Liver (tissue), 8 donors: ENCODE measurements at regions not wholly inside any gene's neighbourhood (a gene's known extent, or its start where the extent isn't known, plus 50 kb on each side); places are given as distances from the start of the nearest gene placed in this dataset.

Experiments used
- DNase-seq: peaks from one replicate; pipeline ENCODE4 v3.0.0-alpha.2; 2017; ENCODE audit warnings: low spot score
- H3K27ac ChIP-seq, 2 donors: one replicate each; pipeline ENCODE4 v1.7.0; 2013; ENCODE audit warnings: inconsistent platforms in 2 of 2, low read length in 2 of 2, control low read depth in 1 of 2, low read depth in 1 of 2, mild to moderate bottlenecking in 1 of 2
- H3K27me3 ChIP-seq, 4 donors: one replicate each; pipeline versions ENCODE4 v1.6.1 to v1.7.0; 2013; ENCODE audit warnings: low read length in 3 of 4, inconsistent platforms in 1 of 4, mild to moderate bottlenecking in 1 of 4, moderate library complexity in 1 of 4; ENCODE audit not compliant: control insufficient read depth in 4 of 4, insufficient read depth in 4 of 4
- H3K36me3 ChIP-seq, 4 donors: one replicate each; pipeline versions ENCODE4 v1.6.1 to v1.7.0; 2013; ENCODE audit warnings: low read length in 3 of 4, mild to moderate bottlenecking in 3 of 4, low read depth in 1 of 4, moderate library complexity in 1 of 4; ENCODE audit not compliant: control insufficient read depth in 4 of 4, insufficient read depth in 3 of 4
- H3K4me1 ChIP-seq, 4 donors: one replicate each; pipeline versions ENCODE4 v1.6.1 to v1.7.0; 2013; ENCODE audit warnings: low read length in 3 of 4, mild to moderate bottlenecking in 3 of 4, moderate library complexity in 1 of 4; ENCODE audit not compliant: control insufficient read depth in 4 of 4, insufficient read depth in 4 of 4
- H3K4me3 ChIP-seq, 3 donors: one replicate each; pipeline versions ENCODE4 v1.6.1 to v1.7.0; 2013; ENCODE audit warnings: low read length in 3 of 3, control low read depth in 1 of 3, low read depth in 1 of 3, mild to moderate bottlenecking in 1 of 3
- H3K9ac ChIP-seq, 2 donors: one replicate each; pipeline ENCODE4 v1.7.0; 2013; ENCODE audit warnings: low read length in 2 of 2, mild to moderate bottlenecking in 2 of 2, moderate library complexity in 2 of 2, control low read depth in 1 of 2, low read depth in 1 of 2
- H3K9me3 ChIP-seq, 4 donors: one replicate each; pipeline versions ENCODE4 v1.6.1 to v1.7.0; 2013; ENCODE audit warnings: low read length in 3 of 4; ENCODE audit not compliant: control insufficient read depth in 4 of 4
- ATF3 ChIP-seq: IDR thresholded peaks from 2 replicates; pipeline ENCODE4 v1.6.1; 2016; ENCODE audit warnings: antibody characterized with exemption
- CTCF ChIP-seq: fragments of 150-350 bp; IDR thresholded peaks from 2 replicates; pipeline ENCODE4 v1.5.1; 2017; ENCODE audit warnings: improper control_type of control experiment, low read depth, low read length; ENCODE audit not compliant: missing input control
- EGR1 ChIP-seq, 2 donors: IDR thresholded peaks; 2 replicates each; pipeline ENCODE4 v1.6.1; 2016 to 2018; ENCODE audit warnings: antibody characterized with exemption in 2 of 2, low read depth in 2 of 2
- FOXA1 ChIP-seq: IDR thresholded peaks from 2 replicates; pipeline ENCODE4 v1.6.1; 2016; ENCODE audit warnings: antibody characterized with exemption
- FOXA2 ChIP-seq: IDR thresholded peaks from 2 replicates; pipeline ENCODE4 v1.6.1; 2016; ENCODE audit warnings: antibody characterized with exemption
- GABPA ChIP-seq, 2 donors: IDR thresholded peaks in 1 of 2; conservative IDR thresholded peaks in 1 of 2; 2 replicates each; pipeline ENCODE4 v1.6.1; 2016; ENCODE audit warnings: antibody characterized with exemption in 2 of 2, mild to moderate bottlenecking in 1 of 2, moderate library complexity in 1 of 2
- HNF4A ChIP-seq, 2 donors: conservative IDR thresholded peaks; 2 replicates each; pipeline ENCODE4 v1.6.1; 2016; ENCODE audit warnings: antibody characterized with exemption in 2 of 2, mild to moderate bottlenecking in 2 of 2
- HNF4G ChIP-seq: IDR thresholded peaks from 2 replicates; pipeline ENCODE4 v1.6.1; 2016; ENCODE audit warnings: antibody characterized with exemption
- JUND ChIP-seq, 2 donors: IDR thresholded peaks; 2 replicates each; pipeline ENCODE4 v1.6.1; 2016; ENCODE audit warnings: antibody characterized with exemption in 2 of 2
- MAX ChIP-seq: IDR thresholded peaks from 2 replicates; pipeline ENCODE4 v1.6.1; 2016; ENCODE audit warnings: antibody characterized with exemption
- NR2F2 ChIP-seq: IDR thresholded peaks from 2 replicates; pipeline ENCODE4 v1.6.1; 2016; ENCODE audit warnings: antibody characterized with exemption
- RAD21 ChIP-seq, 2 donors: IDR thresholded peaks; 2 replicates each; pipeline ENCODE4 v1.6.1; 2016; ENCODE audit warnings: antibody characterized with exemption in 2 of 2, mild to moderate bottlenecking in 2 of 2
- REST ChIP-seq: IDR thresholded peaks from 2 replicates; pipeline ENCODE4 v1.6.1; 2016; ENCODE audit warnings: antibody characterized with exemption, mild to moderate bottlenecking
- RXRA ChIP-seq, 2 donors: IDR thresholded peaks; 2 replicates each; pipeline ENCODE4 v1.6.1; 2017 to 2018; ENCODE audit warnings: antibody characterized with exemption in 2 of 2, mild to moderate bottlenecking in 1 of 2
- SP1 ChIP-seq: IDR thresholded peaks from 2 replicates; pipeline ENCODE4 v1.6.1; 2018; ENCODE audit warnings: antibody characterized with exemption, mild to moderate bottlenecking
- TAF1 ChIP-seq: conservative IDR thresholded peaks from 2 replicates; pipeline ENCODE4 v1.6.1; 2016; ENCODE audit warnings: antibody characterized with exemption, mild to moderate bottlenecking
- YY1 ChIP-seq: IDR thresholded peaks from 2 replicates; pipeline ENCODE4 v1.6.1; 2016; ENCODE audit warnings: antibody characterized with exemption, mild to moderate bottlenecking
- ZBTB33 ChIP-seq: IDR thresholded peaks from 2 replicates; pipeline ENCODE4 v1.6.1; 2016; ENCODE audit warnings: antibody characterized with exemption
- WGBS: extraction: QIAGEN DNeasy Blood & Tissue Kit; methylation state at CpG from one replicate; pipeline ENCODE4 v1.1.7; 2013; 5-methylcytosine and 5-hydroxymethylcytosine counted together
- donor health status: healthy.
- donor health status: healthy.
- donor health status: healthy.
- donor health status: healthy.
- donor health status: healthy.

GRCh38 chr3:107882261-107882660 is 208.6 kb downstream of the CD47 start:
- no peak overlapping the region for H3K27ac ChIP-seq
- TF ChIP-seq JUND (IDR thresholded peaks at IDR 0.05): no peak
- TF ChIP-seq YY1: no peak
- TF ChIP-seq GABPA (IDR thresholded peaks at IDR 0.05 in 1 of 2, conservative IDR thresholded peaks at IDR 0.05 in 1 of 2): no peak
- TF ChIP-seq RAD21 (IDR thresholded peaks at IDR 0.05): no peak
- TF ChIP-seq HNF4G: no peak
- TF ChIP-seq MAX: no peak
- no peak for TF ChIP-seq TAF1
- TF ChIP-seq ATF3: no peak
- no peak for TF ChIP-seq HNF4A (conservative IDR thresholded peaks at IDR 0.05)
- no peak for TF ChIP-seq FOXA1
- TF ChIP-seq SP1: no peak
- no peak for TF ChIP-seq NR2F2
- no peak for TF ChIP-seq ZBTB33
- no peak for TF ChIP-seq EGR1 (IDR thresholded peaks at IDR 0.05; ENCODE audit: low read depth in 2 of 2)
- no peak for TF ChIP-seq RXRA (IDR thresholded peaks at IDR 0.05)
- TF ChIP-seq CTCF: no peak
- no peak for TF ChIP-seq FOXA2
- TF ChIP-seq REST: no peak
- H3K36me3 ChIP-seq: no peaks in the 10 kb centered on the region
- no peak overlapping the region for H3K9ac ChIP-seq
- H3K4me3 ChIP-seq: no peak overlapping the region
- no peaks in the 10 kb centered on the region for H3K4me1 ChIP-seq
- H3K9me3 ChIP-seq: no peaks in the 10 kb centered on the region
- 96% methylated on average over 4 of the region's 4 CpGs for WGBS
- no peak for DNase-seq
- no peaks in the 10 kb centered on the region for H3K27me3 ChIP-seq

- no peaks in the 10 kb centered on the region for H3K36me3 ChIP-seq
- 89% methylated on average over 4 of the region's 4 CpGs for WGBS
- H3K4me3 ChIP-seq: no peak overlapping the region
- no peaks in the 10 kb centered on the region for H3K27me3 ChIP-seq
- no peak for DNase-seq
- H3K9me3 ChIP-seq: no peaks in the 10 kb centered on the region
- no peaks in the 10 kb centered on the region for H3K4me1 ChIP-seq
- no peak overlapping the region for H3K27ac ChIP-seq
- H3K9ac ChIP-seq: no peak overlapping the region
- TF ChIP-seq YY1: no peak
- no peak for TF ChIP-seq TAF1
- TF ChIP-seq ZBTB33: no peak
- no peak for TF ChIP-seq FOXA2
- TF ChIP-seq REST: no peak
- TF ChIP-seq JUND (IDR thresholded peaks at IDR 0.05): no peak
- no peak for TF ChIP-seq RAD21 (IDR thresholded peaks at IDR 0.05)
- no peak for TF ChIP-seq EGR1 (IDR thresholded peaks at IDR 0.05; ENCODE audit: low read depth in 2 of 2)
- no peak for TF ChIP-seq ATF3
- TF ChIP-seq GABPA (IDR thresholded peaks at IDR 0.05 in 1 of 2, conservative IDR thresholded peaks at IDR 0.05 in 1 of 2): no peak
- TF ChIP-seq FOXA1: no peak
- no peak for TF ChIP-seq RXRA (IDR thresholded peaks at IDR 0.05)
- TF ChIP-seq SP1: no peak
- TF ChIP-seq HNF4G: no peak
- no peak for TF ChIP-seq HNF4A (conservative IDR thresholded peaks at IDR 0.05)
- no peak for TF ChIP-seq NR2F2
Measured at GRCh38 chr3:107881509-107881908, 209.3 kb downstream of the CD47 start.
